Stomach (tissue), 4 donors: ENCODE measurements at regions not wholly inside any gene's neighbourhood (a gene's known extent, or its start where the extent isn't known, plus 50 kb on each side); places are given as distances from the start of the nearest gene placed in this dataset.

ENCODE experiments used
- EP300 ChIP-seq: sonication (generic); formaldehyde crosslinking; IDR thresholded peaks from one replicate; pipeline ENCODE4 v1.6.1; 2017; ENCODE audit warnings: antibody characterized with exemption
- POLR2A ChIP-seq, 4 donors: fragments of 450-650 bp; IDR thresholded peaks; one replicate each; pipeline ENCODE4 v1.6.1; 2016; ENCODE audit warnings: antibody characterized with exemption in 4 of 4, control low read depth in 2 of 4, mild to moderate bottlenecking in 1 of 4, moderate library complexity in 1 of 4
- POLR2AphosphoS5 ChIP-seq, 3 donors: sonication (generic); formaldehyde crosslinking; IDR thresholded peaks; one replicate each; pipeline ENCODE4 v1.6.1; 2016; ENCODE audit warnings: antibody characterized with exemption in 3 of 3
- TF ChIP-seq, protein P1 (sequence below), 7 experiments: fragments of 450-650 bp in 4 of 7; fragments of 200-600 bp in 3 of 7; sonication (generic) in 3 of 7; IDR thresholded peaks; one replicate each; pipeline ENCODE4 v1.5.1; 2016 to 2019; ENCODE audit warnings: antibody characterized with exemption in 7 of 7, control low read depth in 2 of 7, mild to moderate bottlenecking in 1 of 7

DNA sequence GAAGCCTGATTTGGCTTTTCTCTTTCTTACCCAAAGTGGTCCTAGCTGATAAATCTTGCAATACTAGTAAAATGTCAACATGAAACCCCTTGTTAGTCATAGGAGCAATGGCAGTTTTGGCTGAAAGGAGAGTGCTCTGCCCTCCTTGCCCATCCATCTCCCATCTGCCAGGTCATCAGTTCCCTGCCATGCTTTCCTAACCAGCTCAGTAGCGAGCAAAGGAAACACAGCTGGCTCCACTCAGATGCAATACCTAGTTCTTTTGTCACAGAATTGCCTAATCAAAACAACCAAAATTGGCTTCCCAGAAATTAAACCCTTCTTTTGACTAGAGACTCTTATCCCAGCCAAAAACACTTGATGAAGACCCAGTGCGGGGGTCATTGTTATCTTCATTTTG lies 733.0 kb downstream of the CCSER2 start:
- TF ChIP-seq EP300 (no peak), POLR2A (IDR thresholded peaks at IDR 0.05) (no peak), POLR2AphosphoS5 (IDR thresholded peaks at IDR 0.05) (no peak)
- TF ChIP-seq, protein P1, sequence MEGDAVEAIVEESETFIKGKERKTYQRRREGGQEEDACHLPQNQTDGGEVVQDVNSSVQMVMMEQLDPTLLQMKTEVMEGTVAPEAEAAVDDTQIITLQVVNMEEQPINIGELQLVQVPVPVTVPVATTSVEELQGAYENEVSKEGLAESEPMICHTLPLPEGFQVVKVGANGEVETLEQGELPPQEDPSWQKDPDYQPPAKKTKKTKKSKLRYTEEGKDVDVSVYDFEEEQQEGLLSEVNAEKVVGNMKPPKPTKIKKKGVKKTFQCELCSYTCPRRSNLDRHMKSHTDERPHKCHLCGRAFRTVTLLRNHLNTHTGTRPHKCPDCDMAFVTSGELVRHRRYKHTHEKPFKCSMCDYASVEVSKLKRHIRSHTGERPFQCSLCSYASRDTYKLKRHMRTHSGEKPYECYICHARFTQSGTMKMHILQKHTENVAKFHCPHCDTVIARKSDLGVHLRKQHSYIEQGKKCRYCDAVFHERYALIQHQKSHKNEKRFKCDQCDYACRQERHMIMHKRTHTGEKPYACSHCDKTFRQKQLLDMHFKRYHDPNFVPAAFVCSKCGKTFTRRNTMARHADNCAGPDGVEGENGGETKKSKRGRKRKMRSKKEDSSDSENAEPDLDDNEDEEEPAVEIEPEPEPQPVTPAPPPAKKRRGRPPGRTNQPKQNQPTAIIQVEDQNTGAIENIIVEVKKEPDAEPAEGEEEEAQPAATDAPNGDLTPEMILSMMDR (IDR thresholded peaks at IDR 0.05) = no peak
